ENCODE measurements at regions not wholly inside any gene's neighbourhood (a gene's known extent, or its start where the extent isn't known, plus 50 kb on each side); places are given as distances from the start of the nearest gene placed in this dataset.

DNA sequence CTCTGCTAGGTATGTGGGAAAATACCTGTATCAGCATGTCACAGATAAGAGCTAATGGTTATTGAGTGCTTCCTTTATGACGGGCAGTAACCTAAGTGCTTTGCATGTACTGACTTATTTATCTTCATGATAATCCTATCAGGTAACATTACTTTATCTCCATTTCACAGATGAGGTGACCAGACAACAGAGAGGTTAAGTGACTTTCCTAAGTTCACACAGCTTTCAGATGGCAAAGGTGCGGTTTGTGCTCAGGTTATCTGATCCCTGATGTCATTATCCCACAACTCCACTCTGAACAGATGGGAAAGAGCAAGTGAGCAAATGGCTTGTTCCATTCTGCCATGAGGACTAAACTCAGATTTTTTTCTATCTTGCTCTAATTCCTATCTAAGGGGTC is 217.0 kb upstream of the PODXL start:
- H2AFZ ChIP-seq (replicated peaks; ENCODE audit: low read length, poor library complexity): no peak overlapping the region
- H3K79me1 ChIP-seq (ENCODE audit: low read depth in 1 of 2, low read length in 2 of 2): no peaks in the 10 kb centered on the region
- H2BK15ac ChIP-seq (ENCODE audit: low read depth, low read length): no peak overlapping the region
- no peak for ATAC-seq (ENCODE audit: low read depth)
- no peaks in the 10 kb centered on the region for H3K9me3 ChIP-seq (ENCODE audit: control insufficient read depth, insufficient read depth, low read length)
- BruUV-seq (replicated peaks): no TSS peak
- no peak overlapping the region for H3K14ac ChIP-seq (replicated peaks; ENCODE audit: low read depth, low read length)
- H2BK20ac ChIP-seq (ENCODE audit: low read depth, low read length): no peak overlapping the region
- no CpG with 5 or more reads among the region's 2 CpGs for WGBS, 2 experiments (ENCODE audit: extremely low coverage in 2 of 2, insufficient read length in 1 of 2)
- H2BK120ac ChIP-seq (ENCODE audit: low read depth, low read length): no peak overlapping the region
- no peak overlapping the region for H4K5ac ChIP-seq (ENCODE audit: low read depth, low read length)
- H3K23ac ChIP-seq (ENCODE audit: low read depth, low read length): no peak overlapping the region
- ChIA-PET CTCF (no interaction called here), POLR2A (ENCODE audit: unreplicated experiment) (no interaction called here)
- H3K9ac ChIP-seq (ENCODE audit: low read depth, low read length): no peak overlapping the region
- no peak overlapping the region for H2AK5ac ChIP-seq (ENCODE audit: low read depth, low read length)
- no peak overlapping the region for H4K8ac ChIP-seq (ENCODE audit: low read depth in 2 of 2, low read length in 2 of 2)
- H3K56ac ChIP-seq (ENCODE audit: extremely low read depth, insufficient read depth, low read length): no peak overlapping the region
- no peak overlapping the region for H3K4me3 ChIP-seq (ENCODE audit: insufficient read depth, low read depth, low read length)
- intact Hi-C loops (cut with micrococcal nuclease): no loop called here
- no peak overlapping the region for H3K4ac ChIP-seq (ENCODE audit: low read depth, low read length)
- H3K4me2 ChIP-seq (ENCODE audit: low read depth, low read length): no peak overlapping the region
- no peak overlapping the region for H3K27ac ChIP-seq (ENCODE audit: insufficient read depth, low read length)
- no peak overlapping the region for H2BK5ac ChIP-seq (ENCODE audit: low read depth, low read length, poor library complexity, severe bottlenecking)
- H2AK9ac ChIP-seq (replicated peaks; ENCODE audit: low read depth, low read length, poor library complexity): no peak overlapping the region
- H4K20me1 ChIP-seq (ENCODE audit: insufficient read depth, low read length): no peaks in the 10 kb centered on the region
- TF ChIP-seq MAFK (IDR thresholded peaks at IDR 0.05; ENCODE audit: low read depth, low read length) (no peak), CHD1 (IDR thresholded peaks at IDR 0.05; ENCODE audit: low read depth, low read length) (no peak), CEBPB (IDR thresholded peaks at IDR 0.05; ENCODE audit: low read depth, low read length) (no peak), NFE2L2 (IDR thresholded peaks at IDR 0.05; ENCODE audit: low read depth, low read length) (no peak), FOS (IDR thresholded peaks at IDR 0.05; ENCODE audit: low read depth, low read length) (no peak), RAD21 (IDR thresholded peaks at IDR 0.05; ENCODE audit: low read length) (no peak), BHLHE40 (IDR thresholded peaks at IDR 0.05; ENCODE audit: low read depth, low read length) (no peak), SMC3 (IDR thresholded peaks at IDR 0.05; ENCODE audit: low read depth, low read length) (no peak), MAZ (IDR thresholded peaks at IDR 0.05; ENCODE audit: borderline replicate concordance, low read depth, low read length) (no peak), POLR2A (IDR thresholded peaks at IDR 0.05; ENCODE audit: low read depth, low read length) (no peak), RCOR1 (IDR thresholded peaks at IDR 0.05; ENCODE audit: insufficient replicate concordance, low read length) (no peak), MXI1 (IDR thresholded peaks at IDR 0.05; ENCODE audit: borderline replicate concordance, low read depth, low read length) (no peak), RFX5 (IDR thresholded peaks at IDR 0.05; ENCODE audit: low read depth, low read length) (no peak)
- TF ChIP-seq, protein P1, sequence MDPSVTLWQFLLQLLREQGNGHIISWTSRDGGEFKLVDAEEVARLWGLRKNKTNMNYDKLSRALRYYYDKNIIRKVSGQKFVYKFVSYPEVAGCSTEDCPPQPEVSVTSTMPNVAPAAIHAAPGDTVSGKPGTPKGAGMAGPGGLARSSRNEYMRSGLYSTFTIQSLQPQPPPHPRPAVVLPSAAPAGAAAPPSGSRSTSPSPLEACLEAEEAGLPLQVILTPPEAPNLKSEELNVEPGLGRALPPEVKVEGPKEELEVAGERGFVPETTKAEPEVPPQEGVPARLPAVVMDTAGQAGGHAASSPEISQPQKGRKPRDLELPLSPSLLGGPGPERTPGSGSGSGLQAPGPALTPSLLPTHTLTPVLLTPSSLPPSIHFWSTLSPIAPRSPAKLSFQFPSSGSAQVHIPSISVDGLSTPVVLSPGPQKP (IDR thresholded peaks at IDR 0.05; ENCODE audit: borderline replicate concordance, low read depth, low read length): no peak
- TF ChIP-seq, protein P2, sequence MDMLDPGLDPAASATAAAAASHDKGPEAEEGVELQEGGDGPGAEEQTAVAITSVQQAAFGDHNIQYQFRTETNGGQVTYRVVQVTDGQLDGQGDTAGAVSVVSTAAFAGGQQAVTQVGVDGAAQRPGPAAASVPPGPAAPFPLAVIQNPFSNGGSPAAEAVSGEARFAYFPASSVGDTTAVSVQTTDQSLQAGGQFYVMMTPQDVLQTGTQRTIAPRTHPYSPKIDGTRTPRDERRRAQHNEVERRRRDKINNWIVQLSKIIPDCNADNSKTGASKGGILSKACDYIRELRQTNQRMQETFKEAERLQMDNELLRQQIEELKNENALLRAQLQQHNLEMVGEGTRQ (IDR thresholded peaks at IDR 0.05; ENCODE audit: low read depth, low read length): no peak
- TF ChIP-seq, protein P3, sequence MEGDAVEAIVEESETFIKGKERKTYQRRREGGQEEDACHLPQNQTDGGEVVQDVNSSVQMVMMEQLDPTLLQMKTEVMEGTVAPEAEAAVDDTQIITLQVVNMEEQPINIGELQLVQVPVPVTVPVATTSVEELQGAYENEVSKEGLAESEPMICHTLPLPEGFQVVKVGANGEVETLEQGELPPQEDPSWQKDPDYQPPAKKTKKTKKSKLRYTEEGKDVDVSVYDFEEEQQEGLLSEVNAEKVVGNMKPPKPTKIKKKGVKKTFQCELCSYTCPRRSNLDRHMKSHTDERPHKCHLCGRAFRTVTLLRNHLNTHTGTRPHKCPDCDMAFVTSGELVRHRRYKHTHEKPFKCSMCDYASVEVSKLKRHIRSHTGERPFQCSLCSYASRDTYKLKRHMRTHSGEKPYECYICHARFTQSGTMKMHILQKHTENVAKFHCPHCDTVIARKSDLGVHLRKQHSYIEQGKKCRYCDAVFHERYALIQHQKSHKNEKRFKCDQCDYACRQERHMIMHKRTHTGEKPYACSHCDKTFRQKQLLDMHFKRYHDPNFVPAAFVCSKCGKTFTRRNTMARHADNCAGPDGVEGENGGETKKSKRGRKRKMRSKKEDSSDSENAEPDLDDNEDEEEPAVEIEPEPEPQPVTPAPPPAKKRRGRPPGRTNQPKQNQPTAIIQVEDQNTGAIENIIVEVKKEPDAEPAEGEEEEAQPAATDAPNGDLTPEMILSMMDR (conservative IDR thresholded peaks at IDR 0.05; ENCODE audit: low read depth, low read length): no peak
- DNase-seq: no peak
- no peaks in the 10 kb centered on the region for H3K27me3 ChIP-seq (ENCODE audit: control insufficient read depth, insufficient read depth, low read length)
- no peaks in the 10 kb centered on the region for H3K36me3 ChIP-seq (ENCODE audit: control insufficient read depth, insufficient read depth, low read length)
- H3K4me1 ChIP-seq (ENCODE audit: control insufficient read depth, insufficient read depth, low read length): no peaks in the 10 kb centered on the region
- no peak overlapping the region for H3K18ac ChIP-seq (ENCODE audit: low read depth, low read length)
- dilution Hi-C loops (cut with HindIII; ENCODE audit: low sequenced_read_pairs, unreplicated experiment): no loop called here
- no peak overlapping the region for H4K91ac ChIP-seq (ENCODE audit: insufficient read depth, low read depth, low read length)
- in situ Hi-C loops (cut with MboI; ENCODE audit: low sequenced_read_pairs): no loop called here
- no peaks in the 10 kb centered on the region for H3K9me1 ChIP-seq (ENCODE audit: insufficient read depth, low read length)

All from IMR-90 (cell line).